Adrenal gland (tissue), 5 donors: ENCODE measurements at regions not wholly inside any gene's neighbourhood (a gene's known extent, or its start where the extent isn't known, plus 50 kb on each side); places are given as distances from the start of the nearest gene placed in this dataset.

Experiments
- CTCF ChIP-seq, 6 experiments: fragments of 450-650 bp in 4 of 6; fragments of 200-600 bp in 2 of 6; sonication (generic) in 1 of 6; IDR thresholded peaks; 1 replicate in 5 of 6; 2 replicates in 1 of 6; pipeline versions ENCODE4 v1.5.1 to v1.8.0; 2016 to 2021; ENCODE audit warnings: antibody characterized with exemption in 6 of 6, mild to moderate bottlenecking in 2 of 6, moderate library complexity in 1 of 6
- POLR2A ChIP-seq, 2 donors: fragments of 450-650 bp; IDR thresholded peaks; one replicate each; pipeline ENCODE4 v1.6.1; 2017; ENCODE audit warnings: antibody characterized with exemption in 2 of 2, mild to moderate bottlenecking in 2 of 2, moderate library complexity in 1 of 2
- donor health status: DM: no; HTN: no; CAD: no.

- no peak for TF ChIP-seq CTCF (IDR thresholded peaks at IDR 0.05)
- no peak for TF ChIP-seq POLR2A (IDR thresholded peaks at IDR 0.05)
Measured at GRCh38 chr16:76941113-76941512, 249.9 kb upstream of the MON1B start.
